Chondrocyte (in vitro differentiated cells): ENCODE measurements at regions not wholly inside any gene's neighbourhood (a gene's known extent, or its start where the extent isn't known, plus 50 kb on each side); places are given as distances from the start of the nearest gene placed in this dataset.

ENCODE experiments used
- DNase-seq: peaks from one replicate; pipeline ENCODE4 v3.0.0; 2021; ENCODE audit warnings: mixed read lengths, low spot score
- H3K27ac Mint-ChIP-seq: one replicate; pipeline ENCODE4 v1.8.0; 2021; ENCODE audit warnings: mild to moderate bottlenecking, moderate library complexity, mixed read lengths; ENCODE audit not compliant: unreplicated experiment
- H3K27me3 Mint-ChIP-seq: 2 replicates; pipeline ENCODE4 v1.8.0; 2021; ENCODE audit warnings: low read depth, mixed read lengths
- H3K36me3 Mint-ChIP-seq: 2 replicates; pipeline ENCODE4 v1.8.0; 2021; ENCODE audit warnings: low read depth, mixed read lengths
- H3K4me1 Mint-ChIP-seq: 2 replicates; pipeline ENCODE4 v1.8.0; 2021; ENCODE audit warnings: low read depth, mild to moderate bottlenecking, mixed read lengths
- H3K4me3 Mint-ChIP-seq: one replicate; pipeline ENCODE4 v1.8.0; 2021; ENCODE audit warnings: mild to moderate bottlenecking, moderate library complexity, mixed read lengths; ENCODE audit not compliant: unreplicated experiment
- H3K9me3 Mint-ChIP-seq: 2 replicates; pipeline ENCODE4 v1.8.0; 2021; ENCODE audit warnings: low read depth, mixed read lengths
- TF ChIP-seq, protein P1 (sequence below): fragments of 200-600 bp; sonication (generic); IDR thresholded peaks from 2 replicates; pipeline ENCODE4 v1.5.0; 2021; ENCODE audit warnings: antibody characterized with exemption, mild to moderate bottlenecking, moderate library complexity

DNA sequence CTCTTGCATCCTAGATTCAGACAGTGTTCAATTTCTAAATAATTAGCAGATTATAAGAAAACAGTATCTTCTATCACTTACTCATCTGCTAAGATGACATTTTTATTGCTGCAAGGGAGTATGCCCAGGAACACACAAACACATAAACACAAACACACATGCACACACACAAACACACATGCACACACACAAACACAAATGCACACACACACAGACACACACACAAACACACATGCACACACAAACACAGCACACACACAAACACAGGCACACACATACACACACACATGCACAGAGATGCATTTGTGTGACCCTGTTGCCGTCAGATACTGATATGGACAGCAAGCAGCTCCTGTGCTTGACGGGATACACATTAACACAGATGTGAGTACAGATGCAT, 612.9 kb downstream of the IRX1 start:
- no peak overlapping the region for H3K4me3 Mint-ChIP-seq
- H3K4me1 Mint-ChIP-seq: peaks cover 7% of the 10 kb centered on the region
- H3K36me3 Mint-ChIP-seq: no peaks in the 10 kb centered on the region
- H3K27ac Mint-ChIP-seq: no peak overlapping the region
- TF ChIP-seq, protein P1, sequence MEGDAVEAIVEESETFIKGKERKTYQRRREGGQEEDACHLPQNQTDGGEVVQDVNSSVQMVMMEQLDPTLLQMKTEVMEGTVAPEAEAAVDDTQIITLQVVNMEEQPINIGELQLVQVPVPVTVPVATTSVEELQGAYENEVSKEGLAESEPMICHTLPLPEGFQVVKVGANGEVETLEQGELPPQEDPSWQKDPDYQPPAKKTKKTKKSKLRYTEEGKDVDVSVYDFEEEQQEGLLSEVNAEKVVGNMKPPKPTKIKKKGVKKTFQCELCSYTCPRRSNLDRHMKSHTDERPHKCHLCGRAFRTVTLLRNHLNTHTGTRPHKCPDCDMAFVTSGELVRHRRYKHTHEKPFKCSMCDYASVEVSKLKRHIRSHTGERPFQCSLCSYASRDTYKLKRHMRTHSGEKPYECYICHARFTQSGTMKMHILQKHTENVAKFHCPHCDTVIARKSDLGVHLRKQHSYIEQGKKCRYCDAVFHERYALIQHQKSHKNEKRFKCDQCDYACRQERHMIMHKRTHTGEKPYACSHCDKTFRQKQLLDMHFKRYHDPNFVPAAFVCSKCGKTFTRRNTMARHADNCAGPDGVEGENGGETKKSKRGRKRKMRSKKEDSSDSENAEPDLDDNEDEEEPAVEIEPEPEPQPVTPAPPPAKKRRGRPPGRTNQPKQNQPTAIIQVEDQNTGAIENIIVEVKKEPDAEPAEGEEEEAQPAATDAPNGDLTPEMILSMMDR: no peak
- H3K9me3 Mint-ChIP-seq: peaks cover 9% of the 10 kb centered on the region
- H3K27me3 Mint-ChIP-seq: no peaks in the 10 kb centered on the region
- DNase-seq: no peak

DNA sequence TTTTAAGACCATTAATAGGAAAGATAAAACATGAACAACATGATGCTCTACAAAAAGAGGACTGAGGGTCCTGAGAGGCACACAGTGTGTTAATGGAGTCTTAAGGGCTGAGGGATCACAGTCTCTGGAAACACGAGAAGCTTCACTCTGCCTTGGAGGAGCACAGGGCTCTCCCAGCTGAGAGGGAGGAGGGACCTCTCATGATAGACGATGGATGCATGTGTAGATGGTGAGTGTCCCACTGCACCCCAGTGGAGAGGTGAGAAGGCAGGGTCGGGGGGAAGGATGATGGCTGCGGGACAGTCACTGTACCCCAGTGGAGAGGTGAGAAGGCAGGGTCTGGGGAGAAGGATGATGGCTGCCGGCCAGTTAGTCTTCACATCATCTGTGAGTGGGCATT, 613.4 kb downstream of the IRX1 start:
- H3K4me1 Mint-ChIP-seq: peaks cover 7% of the 10 kb centered on the region
- H3K36me3 Mint-ChIP-seq: no peaks in the 10 kb centered on the region
- H3K27me3 Mint-ChIP-seq: no peaks in the 10 kb centered on the region
- TF ChIP-seq, protein P1: no peak
- peaks cover 10% of the 10 kb centered on the region for H3K9me3 Mint-ChIP-seq
- H3K27ac Mint-ChIP-seq: no peak overlapping the region
- no peak overlapping the region for H3K4me3 Mint-ChIP-seq
- DNase-seq: no peak

DNA sequence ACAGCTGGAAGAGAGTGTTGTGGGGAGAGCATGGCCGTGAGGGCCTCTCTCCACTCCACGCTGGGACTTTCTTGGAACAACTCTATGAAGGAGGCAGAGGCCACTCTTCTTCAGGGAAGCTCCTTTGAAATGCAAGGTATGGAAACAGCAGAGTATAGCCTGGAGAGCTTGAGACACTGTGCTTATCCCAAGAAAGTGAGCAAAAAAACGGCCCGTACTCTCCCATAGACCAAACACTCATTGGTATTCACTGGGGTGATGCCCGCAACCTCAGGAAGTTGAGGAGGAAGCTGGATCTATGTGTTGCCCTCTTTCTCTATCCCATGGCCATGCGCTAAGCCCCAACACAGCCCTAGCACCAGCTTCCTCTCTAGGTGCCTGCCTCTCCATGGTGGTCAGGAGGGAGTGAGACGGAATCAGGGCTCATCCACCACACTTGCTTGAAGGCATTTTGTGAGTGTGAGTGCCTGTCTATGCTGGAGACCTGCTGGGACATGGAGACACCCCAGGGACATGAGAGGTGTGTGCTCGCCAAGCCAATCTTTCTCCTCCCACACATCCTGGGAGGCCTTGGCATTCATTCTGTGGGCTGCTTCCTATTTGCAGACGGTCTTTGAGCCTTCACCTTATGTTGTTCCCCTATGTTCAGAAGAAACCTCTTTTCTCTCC, 616.6 kb downstream of the IRX1 start:
- DNase-seq: no peak
- TF ChIP-seq, protein P1: no peak
- no peak overlapping the region for H3K27ac Mint-ChIP-seq

DNA sequence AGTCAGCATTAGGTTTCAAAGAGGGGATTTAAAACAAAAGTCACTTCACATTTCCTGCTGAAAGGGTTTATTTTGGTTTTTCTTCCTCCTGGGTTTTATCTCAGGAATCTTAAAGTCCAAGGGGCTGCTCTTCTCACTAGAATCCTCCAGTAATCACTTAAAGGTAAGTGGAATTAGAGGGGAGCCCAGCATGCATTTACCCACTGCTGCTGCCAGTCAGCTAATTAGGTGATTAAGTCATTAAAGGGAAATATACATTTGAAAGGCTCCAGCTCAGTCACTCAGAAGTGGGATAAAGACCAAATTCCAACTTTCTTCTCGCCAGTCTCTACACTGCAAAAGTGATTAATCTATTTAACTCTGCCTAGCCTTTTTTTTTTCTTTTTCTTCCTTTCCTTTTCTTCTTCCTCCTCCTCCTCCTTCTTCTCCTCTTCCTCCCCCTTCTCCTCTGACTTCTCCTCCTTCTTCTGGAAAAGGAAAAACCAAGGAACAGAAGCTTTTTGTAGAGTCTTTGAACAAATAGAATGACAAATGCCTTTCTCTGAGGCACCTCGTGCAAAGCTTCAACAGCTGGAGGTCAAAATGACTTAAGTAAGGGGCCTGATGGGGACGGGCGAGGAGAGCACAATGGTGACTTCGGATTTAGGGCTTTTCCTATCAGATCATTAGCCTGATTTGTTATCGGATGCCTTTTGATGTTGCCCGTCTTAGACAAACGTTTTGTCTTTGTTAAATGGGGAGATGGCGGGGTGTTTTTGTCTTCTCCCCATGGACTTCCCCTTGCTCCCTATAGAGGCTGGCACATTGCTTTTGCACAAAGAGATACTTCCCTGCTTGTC, 617.6 kb downstream of the IRX1 start:
- no peak overlapping the region for H3K4me3 Mint-ChIP-seq
- no peaks in the 10 kb centered on the region for H3K4me1 Mint-ChIP-seq
- TF ChIP-seq, protein P1: no peak
- H3K36me3 Mint-ChIP-seq: no peaks in the 10 kb centered on the region
- DNase-seq: no peak
- peaks cover 12% of the 10 kb centered on the region for H3K9me3 Mint-ChIP-seq
- no peak overlapping the region for H3K27ac Mint-ChIP-seq
- H3K27me3 Mint-ChIP-seq: no peaks in the 10 kb centered on the region

More for the DNA sequence above, 616.6 kb downstream of the IRX1 start:
- Mint-ChIP-seq H3K36me3 (no peaks in the 10 kb centered on the region), H3K4me1 (no peaks in the 10 kb centered on the region), H3K27me3 (no peaks in the 10 kb centered on the region), H3K9me3 (peaks cover 12% of the 10 kb centered on the region), H3K4me3 (no peak overlapping the region)

DNA sequence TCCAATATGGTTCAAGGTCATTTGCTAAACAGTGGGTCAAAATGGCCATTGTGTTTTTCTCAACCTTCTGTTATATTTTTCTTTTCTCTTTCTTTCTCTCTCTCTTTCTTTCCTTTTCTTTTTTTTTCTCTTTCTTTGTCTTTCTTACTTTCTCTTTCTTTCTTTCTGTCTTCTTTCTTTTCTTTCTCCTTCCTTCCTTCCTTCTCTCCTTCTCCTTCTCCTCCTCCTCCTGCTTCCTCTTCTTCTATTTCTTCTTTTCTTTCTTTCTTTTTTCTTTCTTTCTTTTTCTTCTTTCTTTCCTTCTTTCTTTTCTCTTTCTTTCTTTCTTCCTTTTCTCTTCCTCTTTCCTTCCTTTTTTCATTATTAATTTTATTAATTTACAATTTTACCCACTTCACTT, 619.5 kb downstream of the IRX1 start:
- Mint-ChIP-seq H3K27me3 (no peaks in the 10 kb centered on the region), H3K27ac (peak overlapping the region; percentile 51), H3K4me3 (no peak overlapping the region), H3K4me1 (no peaks in the 10 kb centered on the region), H3K36me3 (no peaks in the 10 kb centered on the region), H3K9me3 (peaks cover 11% of the 10 kb centered on the region)
- TF ChIP-seq, protein P1: no peak
- DNase-seq: no peak
